Cardiac muscle cell (in vitro differentiated cells and primary cell): ENCODE measurements at regions not wholly inside any gene's neighbourhood (a gene's known extent, or its start where the extent isn't known, plus 50 kb on each side); places are given as distances from the start of the nearest gene placed in this dataset.

ENCODE experiments used
- DNase-seq, 2 donors: peaks; one replicate each; pipeline versions ENCODE4 v3.0.0 to v3.0.0-alpha.2; 2010 to 2017; ENCODE audit warnings: low read depth in 1 of 2, low spot score in 1 of 2
- H3K27ac ChIP-seq: fragments of 200-600 bp; sonication (generic); 2 replicates; pipeline ENCODE4 v1.5.1; 2016
- H3K27me3 ChIP-seq: fragments of 200-600 bp; sonication (generic); 2 replicates; pipeline ENCODE4 v1.6.0; 2016; ENCODE audit warnings: control low read depth
- H3K36me3 ChIP-seq: fragments of 200-600 bp; sonication (generic); 2 replicates; pipeline ENCODE4 v1.5.1; 2016; ENCODE audit warnings: control low read depth
- H3K4me1 ChIP-seq: fragments of 200-600 bp; sonication (generic); 2 replicates; pipeline ENCODE4 v1.8.1; 2017; ENCODE audit warnings: low read depth, mild to moderate bottlenecking, mixed run types
- H3K4me3 ChIP-seq: fragments of 200-600 bp; sonication (generic); 2 replicates; pipeline ENCODE4 v1.5.1; 2016; ENCODE audit warnings: mild to moderate bottlenecking
- H3K9me3 ChIP-seq: fragments of 200-600 bp; sonication (generic); 2 replicates; pipeline ENCODE4 v1.5.1; 2017; ENCODE audit warnings: low read depth, mild to moderate bottlenecking, control low read depth
- TF ChIP-seq, protein P1 (sequence below): IDR thresholded peaks from 2 replicates; pipeline ENCODE4 v1.5.1; 2012; ENCODE audit warnings: low read depth, mild to moderate bottlenecking, low read length

DNA sequence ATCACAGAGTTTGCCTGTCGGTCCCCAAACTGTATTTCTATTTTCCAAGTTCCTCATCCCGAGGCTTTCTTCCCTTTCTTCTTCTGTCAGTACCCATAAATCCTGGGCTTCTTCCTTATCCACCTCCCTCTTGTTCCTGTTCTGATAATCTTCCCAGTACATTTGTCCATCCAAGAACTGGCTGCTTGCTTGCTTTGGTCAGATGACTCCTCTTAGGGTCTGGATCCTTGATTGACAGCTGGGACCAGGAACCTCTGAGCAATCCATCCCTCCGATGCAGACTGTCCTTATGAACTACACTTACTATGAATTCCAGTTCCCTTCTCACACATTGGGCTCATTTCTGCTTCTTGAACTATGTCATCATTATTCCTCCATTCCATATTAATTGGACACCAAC is 275.3 kb upstream of the CITED2 start:
- H3K27me3 ChIP-seq: no peaks in the 10 kb centered on the region
- H3K36me3 ChIP-seq: no peaks in the 10 kb centered on the region
- no peak overlapping the region for H3K27ac ChIP-seq
- DNase-seq: no peak
- TF ChIP-seq, protein P1, sequence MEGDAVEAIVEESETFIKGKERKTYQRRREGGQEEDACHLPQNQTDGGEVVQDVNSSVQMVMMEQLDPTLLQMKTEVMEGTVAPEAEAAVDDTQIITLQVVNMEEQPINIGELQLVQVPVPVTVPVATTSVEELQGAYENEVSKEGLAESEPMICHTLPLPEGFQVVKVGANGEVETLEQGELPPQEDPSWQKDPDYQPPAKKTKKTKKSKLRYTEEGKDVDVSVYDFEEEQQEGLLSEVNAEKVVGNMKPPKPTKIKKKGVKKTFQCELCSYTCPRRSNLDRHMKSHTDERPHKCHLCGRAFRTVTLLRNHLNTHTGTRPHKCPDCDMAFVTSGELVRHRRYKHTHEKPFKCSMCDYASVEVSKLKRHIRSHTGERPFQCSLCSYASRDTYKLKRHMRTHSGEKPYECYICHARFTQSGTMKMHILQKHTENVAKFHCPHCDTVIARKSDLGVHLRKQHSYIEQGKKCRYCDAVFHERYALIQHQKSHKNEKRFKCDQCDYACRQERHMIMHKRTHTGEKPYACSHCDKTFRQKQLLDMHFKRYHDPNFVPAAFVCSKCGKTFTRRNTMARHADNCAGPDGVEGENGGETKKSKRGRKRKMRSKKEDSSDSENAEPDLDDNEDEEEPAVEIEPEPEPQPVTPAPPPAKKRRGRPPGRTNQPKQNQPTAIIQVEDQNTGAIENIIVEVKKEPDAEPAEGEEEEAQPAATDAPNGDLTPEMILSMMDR: no peak
- peaks cover 17% of the 10 kb centered on the region for H3K4me1 ChIP-seq
- no peak overlapping the region for H3K4me3 ChIP-seq
- H3K9me3 ChIP-seq: no peaks in the 10 kb centered on the region

DNA sequence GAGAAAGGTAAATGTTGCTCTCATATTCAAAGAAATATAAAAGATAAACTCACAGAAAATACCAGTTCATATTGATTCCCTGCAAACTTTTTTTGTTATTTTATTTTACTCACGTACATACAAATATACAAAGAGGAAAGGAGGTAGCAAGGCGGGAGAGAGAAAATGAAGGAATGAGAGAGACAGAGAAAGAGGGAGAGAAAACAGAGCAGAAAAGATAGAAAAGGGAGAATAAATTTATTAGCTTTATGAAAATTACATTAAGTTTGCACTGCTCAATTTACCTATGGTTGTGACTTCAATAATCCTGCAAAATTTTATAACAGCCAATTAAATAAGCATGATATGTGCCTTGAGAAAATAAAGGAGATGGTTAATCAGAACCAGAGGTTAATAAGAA is 274.7 kb upstream of the CITED2 start:
- H3K9me3 ChIP-seq: no peaks in the 10 kb centered on the region
- no peaks in the 10 kb centered on the region for H3K27me3 ChIP-seq
- H3K4me1 ChIP-seq: peaks cover 20% of the 10 kb centered on the region
- H3K27ac ChIP-seq: no peak overlapping the region
- TF ChIP-seq, protein P1: no peak
- DNase-seq: no peak
- no peaks in the 10 kb centered on the region for H3K36me3 ChIP-seq
- no peak overlapping the region for H3K4me3 ChIP-seq

DNA sequence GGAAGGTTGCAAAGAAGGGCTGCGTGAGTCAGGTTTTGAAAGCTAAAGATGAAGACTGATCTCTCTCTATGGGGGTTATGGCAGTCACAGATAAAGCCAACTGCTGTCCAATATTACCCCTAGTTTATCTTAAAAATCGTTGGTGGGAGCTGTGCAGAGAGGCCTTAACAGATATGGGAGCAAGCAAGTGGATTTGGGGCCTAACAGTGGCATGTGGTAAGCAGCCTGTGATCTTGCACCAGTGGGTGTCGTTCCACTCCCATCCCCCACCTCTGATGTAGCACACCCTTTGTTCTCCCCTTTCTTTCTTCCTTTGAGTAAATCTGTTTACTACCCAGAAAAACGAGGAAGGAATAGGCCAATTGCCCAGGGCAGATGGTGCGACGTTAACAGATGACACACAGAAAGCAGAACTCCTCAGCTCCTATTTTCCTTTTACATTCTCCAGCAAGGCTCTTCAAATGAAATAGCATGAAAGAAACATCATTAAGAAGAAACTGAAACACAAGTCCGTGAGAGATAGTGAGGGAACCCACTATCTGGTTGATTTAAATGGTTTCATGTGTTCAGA is 274.1 kb upstream of the CITED2 start:
- TF ChIP-seq, protein P1: no peak
- DNase-seq: no peak
- no peak overlapping the region for H3K4me3 ChIP-seq
- H3K36me3 ChIP-seq: no peaks in the 10 kb centered on the region
- H3K9me3 ChIP-seq: no peaks in the 10 kb centered on the region
- H3K4me1 ChIP-seq: peaks cover 20% of the 10 kb centered on the region
- H3K27me3 ChIP-seq: no peaks in the 10 kb centered on the region
- no peak overlapping the region for H3K27ac ChIP-seq

DNA sequence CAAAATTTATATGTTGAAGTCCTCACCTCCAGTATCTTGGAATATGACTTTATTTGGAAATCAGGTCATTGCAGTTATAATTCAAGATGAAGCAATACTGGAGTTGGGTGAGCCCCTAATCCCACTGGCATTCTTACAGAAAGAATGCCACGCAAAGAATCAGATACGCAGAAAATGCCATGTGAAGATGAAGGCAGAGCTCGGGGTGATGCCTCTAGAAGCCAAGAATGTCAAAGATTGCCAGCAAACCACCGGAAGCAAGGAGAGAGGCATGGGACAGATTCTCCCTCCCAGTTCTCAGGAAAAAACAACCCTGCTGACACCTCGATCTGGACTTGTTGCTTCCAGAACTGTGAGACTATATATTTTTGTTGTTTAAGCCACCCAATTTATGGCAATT is 273.4 kb upstream of the CITED2 start:
- Histone ChIP-seq H3K27ac (no peak overlapping the region), H3K9me3 (no peaks in the 10 kb centered on the region), H3K4me1 (peaks cover 13% of the 10 kb centered on the region), H3K27me3 (no peaks in the 10 kb centered on the region), H3K4me3 (no peak overlapping the region), H3K36me3 (no peaks in the 10 kb centered on the region)
- TF ChIP-seq, protein P1: no peak
- DNase-seq: no peak

DNA sequence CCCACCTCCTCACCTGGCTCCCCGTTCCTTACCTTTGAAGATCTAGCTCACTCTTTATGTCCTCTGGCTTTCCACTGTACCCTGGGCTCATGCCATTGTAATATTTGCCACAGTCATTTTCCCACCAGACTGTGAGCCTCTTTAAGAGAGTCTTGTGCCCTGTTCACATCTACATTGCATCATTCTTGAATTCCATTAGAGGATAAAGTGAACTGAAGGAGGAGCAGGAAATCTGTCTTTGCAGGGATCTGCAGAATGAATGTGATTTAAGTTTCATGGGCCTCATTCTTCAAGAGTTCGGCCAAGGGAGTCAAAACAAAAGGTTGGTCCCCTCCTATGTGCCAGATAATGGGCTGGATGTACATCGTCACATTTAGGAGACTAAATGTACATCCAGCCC is 272.6 kb upstream of the CITED2 start:
- Histone ChIP-seq H3K27ac (no peak overlapping the region), H3K9me3 (no peaks in the 10 kb centered on the region), H3K27me3 (no peaks in the 10 kb centered on the region), H3K4me1 (peaks cover 13% of the 10 kb centered on the region), H3K4me3 (no peak overlapping the region), H3K36me3 (no peaks in the 10 kb centered on the region)
- TF ChIP-seq, protein P1: no peak
- DNase-seq: peak in 1 of 2 donors; percentile 48

DNA sequence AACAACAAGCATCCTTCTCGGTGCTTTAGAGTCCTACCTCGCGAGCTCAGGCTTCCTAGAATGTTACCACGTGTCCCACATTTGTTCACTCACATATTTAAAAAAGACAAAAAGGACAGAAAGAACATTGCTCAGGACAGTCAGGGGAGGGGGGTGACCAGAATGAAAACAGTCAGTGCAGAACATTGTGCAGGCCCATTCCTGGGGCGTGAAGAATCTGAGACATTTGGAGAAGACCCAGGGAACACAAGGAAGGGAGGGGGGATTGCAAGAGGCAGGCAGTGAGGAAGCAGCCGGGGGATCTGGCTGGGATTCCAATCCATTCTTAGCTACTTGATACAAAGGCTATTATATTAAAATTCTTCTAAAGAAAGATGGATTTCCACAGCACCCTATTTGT is 270.4 kb upstream of the CITED2 start:
- H3K4me3 ChIP-seq: no peak overlapping the region
- TF ChIP-seq, protein P1: no peak
- peak; percentile 5 to 69 for DNase-seq

More for the DNA sequence above, 270.4 kb upstream of the CITED2 start:
- H3K9me3 ChIP-seq: no peaks in the 10 kb centered on the region
- no peaks in the 10 kb centered on the region for H3K27me3 ChIP-seq
- H3K36me3 ChIP-seq: no peaks in the 10 kb centered on the region
- H3K4me1 ChIP-seq: peaks cover 13% of the 10 kb centered on the region
- peak overlapping the region; percentile 12 for H3K27ac ChIP-seq
